ENCODE measurements at regions not wholly inside any gene's neighbourhood (a gene's known extent, or its start where the extent isn't known, plus 50 kb on each side); places are given as distances from the start of the nearest gene placed in this dataset.

DNA sequence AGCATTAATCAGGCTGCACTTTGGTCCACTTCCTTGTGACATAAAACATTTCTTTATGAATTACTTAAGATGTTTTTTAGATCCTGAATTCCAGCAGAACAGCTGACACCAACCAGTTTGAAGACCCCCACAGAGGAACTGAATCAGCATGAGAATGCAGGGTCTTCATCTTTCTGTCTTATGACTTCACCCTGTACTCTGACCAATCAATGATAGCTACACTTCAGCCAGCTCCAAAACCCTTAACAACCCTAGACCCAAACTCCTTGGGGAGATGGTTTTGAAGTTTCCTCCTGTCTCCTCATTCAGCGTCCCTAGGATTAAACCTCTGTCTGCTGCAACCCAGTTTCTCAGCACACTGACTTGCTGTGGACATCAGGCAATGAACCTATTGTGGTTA is 175.0 kb downstream of the CTH start:
- TF ChIP-seq, protein P1, sequence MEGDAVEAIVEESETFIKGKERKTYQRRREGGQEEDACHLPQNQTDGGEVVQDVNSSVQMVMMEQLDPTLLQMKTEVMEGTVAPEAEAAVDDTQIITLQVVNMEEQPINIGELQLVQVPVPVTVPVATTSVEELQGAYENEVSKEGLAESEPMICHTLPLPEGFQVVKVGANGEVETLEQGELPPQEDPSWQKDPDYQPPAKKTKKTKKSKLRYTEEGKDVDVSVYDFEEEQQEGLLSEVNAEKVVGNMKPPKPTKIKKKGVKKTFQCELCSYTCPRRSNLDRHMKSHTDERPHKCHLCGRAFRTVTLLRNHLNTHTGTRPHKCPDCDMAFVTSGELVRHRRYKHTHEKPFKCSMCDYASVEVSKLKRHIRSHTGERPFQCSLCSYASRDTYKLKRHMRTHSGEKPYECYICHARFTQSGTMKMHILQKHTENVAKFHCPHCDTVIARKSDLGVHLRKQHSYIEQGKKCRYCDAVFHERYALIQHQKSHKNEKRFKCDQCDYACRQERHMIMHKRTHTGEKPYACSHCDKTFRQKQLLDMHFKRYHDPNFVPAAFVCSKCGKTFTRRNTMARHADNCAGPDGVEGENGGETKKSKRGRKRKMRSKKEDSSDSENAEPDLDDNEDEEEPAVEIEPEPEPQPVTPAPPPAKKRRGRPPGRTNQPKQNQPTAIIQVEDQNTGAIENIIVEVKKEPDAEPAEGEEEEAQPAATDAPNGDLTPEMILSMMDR (IDR thresholded peaks at IDR 0.05), result no peak
- TF ChIP-seq POLR2AphosphoS5 (IDR thresholded peaks at IDR 0.05), result no peak
